ENCODE measurements at regions not wholly inside any gene's neighbourhood (a gene's known extent, or its start where the extent isn't known, plus 50 kb on each side); places are given as distances from the start of the nearest gene placed in this dataset.

- TF ChIP-seq POLR2A (IDR thresholded peaks at IDR 0.05) (no peak), CTCF (IDR thresholded peaks at IDR 0.05) (no peak)
Measured at GRCh38 chr6:4342407-4343137, 207.2 kb upstream of the ECI2 start.
